ENCODE measurements at regions not wholly inside any gene's neighbourhood (a gene's known extent, or its start where the extent isn't known, plus 50 kb on each side); places are given as distances from the start of the nearest gene placed in this dataset.

DNA sequence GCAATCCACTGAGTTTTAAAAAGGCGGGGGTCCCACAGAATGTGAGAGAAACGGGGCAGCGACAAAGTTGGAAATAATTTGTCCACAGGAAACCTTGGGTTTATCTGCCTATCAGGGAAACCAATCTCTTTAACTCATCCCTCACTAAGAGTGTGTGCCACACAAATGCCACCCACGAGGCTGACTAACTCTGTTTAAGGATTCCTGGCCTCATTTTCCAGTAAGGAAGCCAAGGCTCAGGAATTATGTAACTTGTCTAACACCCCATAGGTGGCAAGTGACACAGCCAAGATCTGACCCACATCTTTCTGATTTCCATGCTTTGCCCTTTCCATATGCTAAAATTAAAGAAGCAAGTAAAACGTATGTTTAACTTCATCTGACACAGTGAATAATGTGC is 263.2 kb downstream of the CNTN3 start:
- DNase-seq (ENCODE audit: low read depth in 2 of 2): no peak

DNA sequence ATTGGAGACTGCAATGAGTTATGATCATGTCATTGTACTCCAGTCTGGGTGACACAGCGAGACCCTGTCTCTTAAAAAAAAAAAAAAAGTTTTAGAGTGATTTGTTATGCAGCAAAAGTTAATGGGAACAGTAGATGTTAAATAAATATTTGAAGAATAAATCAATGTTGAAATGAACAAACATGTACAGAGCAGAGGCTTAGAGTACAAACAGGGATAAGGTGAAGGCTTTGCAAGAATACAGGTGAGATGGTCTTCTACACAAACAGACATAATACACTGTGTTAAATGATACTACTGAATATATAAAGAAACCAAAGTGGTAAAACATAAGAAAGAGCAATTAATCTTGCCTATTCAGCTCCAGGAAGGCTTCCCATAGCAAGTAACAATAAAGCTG is 265.4 kb downstream of the CNTN3 start:
- no peak for DNase-seq (ENCODE audit: low read depth in 2 of 2)

DNA sequence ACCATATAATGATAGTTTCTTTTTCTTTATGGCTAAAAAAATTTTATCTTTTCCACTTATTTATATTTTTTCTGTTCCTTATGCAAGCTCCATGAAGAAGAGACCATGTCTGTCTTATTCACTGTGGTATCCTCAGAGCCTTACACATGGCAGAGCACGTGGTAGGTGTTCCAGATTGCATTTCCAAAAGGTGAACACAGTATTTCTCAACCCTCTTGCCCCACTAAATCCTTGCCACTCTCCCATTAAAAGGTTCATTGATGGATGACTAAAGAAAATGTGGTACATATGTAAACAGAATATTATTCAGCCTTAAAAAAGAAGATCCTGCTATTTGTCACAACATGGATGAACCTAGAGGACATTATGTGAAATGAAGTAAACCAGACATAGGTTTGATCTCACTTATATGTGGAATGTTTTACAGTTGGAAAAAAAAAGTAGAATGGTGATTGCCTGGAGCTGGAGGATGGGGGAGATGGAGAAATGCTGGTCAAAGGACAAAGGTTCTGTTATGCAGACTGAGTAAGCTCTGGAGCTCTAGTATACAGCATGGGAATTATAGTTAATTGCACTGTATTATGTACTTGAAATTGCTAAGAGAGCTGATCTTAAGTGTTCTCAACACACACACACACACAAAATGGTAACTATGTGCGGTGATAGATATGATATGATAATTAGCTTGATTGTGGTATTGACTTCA is 266.7 kb downstream of the CNTN3 start:
- DNase-seq (ENCODE audit: low read depth in 2 of 2): no peak

DNA sequence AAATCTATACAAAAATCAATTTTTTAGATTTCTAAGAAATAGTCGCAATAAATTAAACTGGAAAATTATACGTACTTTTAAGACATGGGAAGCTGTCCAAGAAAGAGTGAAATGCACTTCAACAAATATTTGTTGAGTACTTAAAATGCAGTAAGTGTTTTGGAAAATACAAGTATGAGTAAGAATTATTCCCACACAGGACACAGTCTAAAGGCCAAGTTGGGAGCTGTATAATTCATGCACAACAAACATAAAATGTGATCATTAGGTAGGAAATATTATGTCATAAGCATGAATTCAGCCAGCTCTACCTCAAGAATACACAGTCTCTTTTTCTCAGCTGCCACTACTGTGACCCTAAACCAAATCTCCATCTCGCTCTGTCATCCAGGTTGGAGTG is 267.6 kb downstream of the CNTN3 start:
- DNase-seq (ENCODE audit: low read depth in 2 of 2): no peak

DNA sequence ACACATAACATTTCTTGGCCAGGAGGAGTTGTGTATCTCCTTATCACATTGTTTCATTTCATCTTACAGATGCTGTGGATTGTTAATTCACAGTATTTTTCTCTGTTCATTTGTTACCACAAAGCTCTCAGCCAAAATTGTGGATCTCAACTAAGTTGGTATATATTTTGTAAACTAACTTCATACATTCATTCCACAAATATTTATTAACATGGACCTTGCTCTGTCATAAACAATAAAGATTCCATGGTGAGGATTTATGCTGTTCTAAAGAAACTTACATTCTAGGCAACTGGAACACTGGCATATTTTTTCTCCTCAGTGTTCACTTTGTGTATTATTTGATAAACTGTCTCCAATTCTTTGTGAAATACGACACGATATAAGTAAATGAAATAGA is 268.8 kb downstream of the CNTN3 start:
- no peak for DNase-seq (ENCODE audit: low read depth in 2 of 2)

DNA sequence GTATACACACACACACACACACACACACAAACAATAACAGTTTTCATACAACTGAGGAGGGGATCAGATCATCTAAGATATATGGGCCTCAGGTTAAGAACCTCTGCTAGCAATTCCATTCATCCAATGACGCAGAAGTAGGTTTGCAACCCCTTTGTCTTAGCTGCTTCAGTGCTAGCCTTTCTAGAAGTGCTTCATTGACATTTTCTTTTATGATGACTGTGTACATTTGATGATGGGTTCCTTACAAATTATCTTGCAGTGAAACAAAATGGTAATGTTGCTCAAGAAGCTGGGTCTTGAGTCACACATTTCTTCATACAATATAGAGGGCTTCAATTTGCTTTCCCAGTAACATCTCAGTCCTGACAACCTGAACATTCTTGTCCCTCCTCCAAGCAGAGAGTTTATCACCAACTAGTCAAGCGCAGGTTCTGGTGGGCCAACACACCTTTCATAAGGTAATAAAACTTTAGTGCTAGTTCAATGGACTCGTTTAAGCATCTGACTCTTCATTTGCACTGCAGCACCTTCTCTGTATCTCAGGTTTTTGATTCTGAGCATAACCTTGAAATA is 269.5 kb downstream of the CNTN3 start:
- no peak for DNase-seq (ENCODE audit: low read depth in 2 of 2)

DNA sequence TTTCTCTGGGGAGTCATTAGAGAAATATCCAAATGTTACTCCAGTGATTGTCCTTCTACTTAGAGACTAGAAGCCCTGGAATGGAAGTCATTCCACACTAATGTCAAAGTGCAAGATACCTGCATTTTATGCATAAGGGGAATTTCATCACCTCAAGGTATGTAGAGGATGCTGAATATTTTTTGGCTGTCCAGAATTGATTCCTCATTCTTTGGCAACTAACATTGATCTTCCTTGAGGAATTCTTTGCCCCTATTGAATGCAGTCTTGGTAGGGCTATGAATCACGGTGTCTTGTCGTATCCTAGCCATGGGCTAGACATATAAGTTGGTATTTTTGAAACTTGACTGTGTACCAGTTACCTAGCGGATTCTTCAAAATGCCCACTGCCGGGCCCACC is 271.1 kb downstream of the CNTN3 start:
- DNase-seq (ENCODE audit: low read depth in 2 of 2): no peak

DNA sequence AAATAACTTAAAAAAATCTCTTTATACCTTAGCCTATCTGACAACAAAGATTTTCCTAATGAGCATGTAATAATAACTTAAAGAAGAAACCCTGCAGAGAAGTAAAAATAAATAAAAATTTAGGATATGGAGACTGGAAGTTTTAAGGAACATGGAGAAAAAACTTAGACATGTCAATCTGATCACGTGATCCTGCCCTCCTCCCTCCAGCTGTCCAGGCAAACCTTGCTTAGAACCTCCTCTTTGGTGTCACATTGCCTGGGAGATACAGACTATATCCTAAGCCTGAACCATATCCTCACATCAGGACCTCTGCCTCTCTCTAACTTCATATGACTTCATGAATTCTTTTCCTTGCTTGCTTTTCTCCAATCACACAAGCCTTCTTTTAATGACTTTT is 275.5 kb downstream of the CNTN3 start:
- no peak for DNase-seq (ENCODE audit: low read depth in 2 of 2)

DNA sequence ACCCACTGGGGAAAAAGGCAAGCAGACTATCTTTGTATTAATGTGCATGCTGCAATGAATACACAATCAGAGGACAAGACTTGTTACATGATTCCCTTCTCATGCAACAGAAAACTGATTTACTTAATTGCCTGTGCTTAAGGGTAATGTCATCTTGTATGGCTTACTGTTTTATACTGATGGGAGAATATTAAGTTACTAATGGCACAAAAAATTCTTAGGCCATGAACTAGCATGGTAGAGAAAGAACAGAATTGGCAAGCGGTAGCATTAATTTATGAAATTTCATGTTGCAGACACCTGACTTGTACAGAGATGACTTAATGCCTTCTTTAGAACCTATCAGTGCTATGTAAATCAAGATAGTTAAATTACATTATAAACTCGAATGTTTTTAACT is 282.3 kb downstream of the CNTN3 start:
- no peak for DNase-seq (ENCODE audit: low read depth in 2 of 2)

DNA sequence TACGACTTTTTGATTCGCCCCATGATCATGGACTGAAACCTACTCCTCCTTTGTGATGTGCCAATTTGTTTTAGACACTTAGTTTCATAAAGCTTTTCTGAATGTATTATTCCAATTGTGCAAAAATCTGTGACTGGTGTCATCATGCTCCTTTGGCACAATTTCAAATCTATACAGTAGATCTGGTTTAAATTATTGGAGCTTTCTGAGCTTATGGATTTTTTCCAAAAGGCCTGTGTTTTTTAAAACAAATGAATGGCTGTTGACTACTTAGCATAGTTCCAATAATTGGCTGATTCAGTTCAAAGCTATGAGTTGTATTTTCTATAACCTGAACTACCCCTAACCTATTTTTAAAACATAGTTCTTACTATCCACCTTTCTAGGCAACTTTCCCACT is 282.7 kb downstream of the CNTN3 start:
- DNase-seq (ENCODE audit: low read depth in 2 of 2): no peak

DNA sequence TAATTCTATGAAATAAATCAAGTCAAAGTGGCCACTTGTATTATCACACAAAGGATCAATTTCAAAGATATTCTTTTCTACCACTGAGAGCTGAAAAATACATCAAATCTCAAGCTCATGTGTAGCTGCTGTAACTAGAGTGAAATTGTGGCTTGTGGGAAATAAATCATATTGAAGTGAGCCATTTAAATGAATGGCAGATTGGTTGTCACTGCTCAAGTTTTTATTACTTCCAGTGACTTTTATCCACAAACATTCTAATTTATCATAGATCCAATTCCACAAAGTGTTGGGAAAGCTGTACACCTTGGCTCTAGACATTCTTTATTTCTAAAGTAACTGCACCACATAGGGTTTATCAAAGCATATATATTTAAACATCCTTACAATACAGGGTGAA is 285.4 kb downstream of the CNTN3 start:
- no peak for DNase-seq (ENCODE audit: low read depth in 2 of 2)

DNA sequence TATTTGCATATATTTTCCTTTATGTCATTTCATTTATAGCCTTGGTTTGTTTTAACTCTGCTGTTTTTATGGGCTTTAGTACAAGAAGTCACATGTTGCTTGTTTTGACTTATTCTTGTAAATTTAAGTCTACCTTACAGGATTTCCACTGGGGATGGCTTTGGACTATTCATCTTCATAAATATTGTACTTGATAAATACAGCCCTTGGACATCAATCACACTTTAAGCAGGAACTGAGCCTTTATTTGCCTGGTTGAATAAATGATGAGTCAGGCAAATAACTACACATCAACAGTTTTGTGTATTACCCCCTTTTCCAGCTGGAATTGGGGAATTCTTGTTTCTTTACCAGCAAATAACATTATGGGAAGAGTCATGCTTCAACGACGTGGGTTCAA is 286.0 kb downstream of the CNTN3 start:
- DNase-seq (ENCODE audit: low read depth in 2 of 2): no peak

DNA sequence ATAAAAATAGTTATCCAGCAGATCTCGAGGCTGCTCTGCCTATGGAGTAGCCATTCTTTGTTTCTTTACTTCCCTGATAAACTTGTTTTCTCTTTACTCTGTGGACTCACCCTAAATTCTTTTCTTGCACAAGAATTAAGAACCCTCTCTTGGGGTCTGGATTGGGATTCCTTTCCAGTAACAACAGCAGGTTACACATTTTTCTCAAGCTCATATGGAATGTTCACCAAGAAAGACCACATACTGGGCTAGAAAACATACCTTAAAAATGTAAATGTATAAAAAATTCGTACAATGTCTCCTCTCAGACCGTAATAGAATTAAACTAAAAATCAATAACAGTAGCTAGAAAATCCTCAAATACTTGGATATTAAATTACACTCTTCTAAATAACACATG is 299.2 kb downstream of the CNTN3 start:
- DNase-seq (ENCODE audit: low read depth in 2 of 2): no peak

DNA sequence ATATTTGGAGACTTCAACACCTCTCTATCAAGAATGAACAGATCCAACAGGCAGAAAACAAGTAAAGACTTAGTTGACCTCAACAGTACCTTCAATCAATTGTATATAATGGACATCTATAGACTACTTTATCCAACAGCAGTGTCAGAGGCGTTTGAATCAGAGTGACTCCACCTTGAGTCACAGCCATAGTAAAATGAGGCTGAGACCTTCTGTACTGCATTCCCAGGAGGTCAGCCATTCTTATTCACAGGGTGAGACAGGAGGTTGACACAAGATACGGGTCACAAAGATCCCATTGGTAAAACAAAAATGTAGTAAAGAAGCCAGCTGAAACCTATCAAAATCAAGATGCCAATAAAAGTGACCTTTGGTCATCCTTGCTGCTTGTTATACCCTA is 299.8 kb downstream of the CNTN3 start:
- DNase-seq (ENCODE audit: low read depth in 2 of 2): no peak

DNA sequence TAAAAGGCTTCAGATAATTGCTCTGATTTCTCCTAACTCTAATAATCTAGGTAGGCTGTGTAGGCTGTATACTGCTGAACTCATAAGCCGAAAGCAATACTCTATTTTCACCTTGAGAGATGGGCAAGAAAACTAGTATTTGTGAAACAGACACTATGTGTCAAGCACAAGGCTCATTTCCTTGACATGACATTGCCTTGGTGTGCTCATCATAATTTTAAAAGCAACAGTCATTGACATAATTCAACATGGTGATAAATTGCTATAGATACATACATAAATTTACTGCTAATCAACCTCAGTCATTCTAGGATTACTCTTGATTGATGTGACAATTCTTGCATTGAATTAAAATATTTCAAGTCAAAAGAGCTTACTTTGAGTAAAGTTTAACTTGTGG is 304.7 kb downstream of the CNTN3 start:
- DNase-seq (ENCODE audit: low read depth in 2 of 2): no peak

DNA sequence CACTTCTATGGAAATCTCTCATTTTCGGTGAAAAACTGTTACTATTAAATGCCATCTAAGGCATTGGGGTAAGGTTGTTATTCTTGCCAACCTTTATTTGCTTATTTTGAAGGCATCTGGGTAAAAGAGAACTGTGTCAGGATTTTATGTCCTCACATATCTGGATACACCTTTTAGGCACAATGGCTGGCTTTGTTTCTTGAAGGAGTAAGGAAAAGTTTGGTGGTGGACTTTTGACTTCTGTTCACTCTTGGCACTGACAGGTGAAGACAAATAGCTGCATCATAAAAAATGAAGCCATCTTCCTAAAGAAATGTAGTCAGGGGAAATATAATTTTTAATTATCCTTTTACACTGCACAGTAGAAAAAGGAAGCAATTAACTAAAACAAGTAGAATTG is 310.0 kb downstream of the CNTN3 start:
- DNase-seq (ENCODE audit: low read depth in 2 of 2): no peak

DNA sequence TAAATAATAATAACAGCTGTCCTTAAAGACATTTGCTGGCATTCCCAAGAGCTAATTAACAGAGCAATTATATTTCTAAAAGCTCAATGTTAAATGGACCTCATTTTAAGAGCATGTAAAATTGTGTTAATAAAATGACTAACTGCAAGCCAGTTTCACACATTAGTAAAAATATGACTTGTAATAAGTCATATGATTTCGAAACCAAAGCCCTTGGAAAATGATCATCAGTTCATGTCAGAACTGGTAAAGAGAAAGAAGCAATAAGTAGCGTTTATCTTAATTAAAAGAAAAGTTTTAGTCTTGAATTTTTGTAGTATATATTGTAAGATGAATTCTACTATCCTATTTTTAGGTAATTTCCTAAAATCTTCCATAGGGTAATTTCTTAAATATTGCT is 310.7 kb downstream of the CNTN3 start:
- DNase-seq (ENCODE audit: low read depth in 2 of 2): no peak

DNA sequence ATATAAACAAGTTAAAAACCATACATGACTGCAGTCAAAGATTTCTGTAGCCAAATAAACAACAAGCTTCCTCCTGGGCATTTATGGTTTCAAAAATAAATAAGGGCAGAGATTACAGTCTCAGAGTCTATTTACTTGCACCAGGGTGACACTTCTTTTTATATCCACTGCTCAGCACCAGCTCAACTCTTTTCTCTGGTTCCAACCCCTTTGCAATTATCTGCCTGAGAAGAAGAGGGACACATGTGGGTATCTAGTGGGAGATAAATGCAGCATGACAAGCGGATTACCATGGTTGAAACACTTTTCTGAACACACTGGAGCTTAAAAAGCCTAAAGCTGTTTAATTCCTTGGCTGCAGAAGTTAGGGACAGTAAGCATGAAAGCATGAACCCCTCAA is 311.5 kb downstream of the CNTN3 start:
- DNase-seq (ENCODE audit: low read depth in 2 of 2): no peak

DNA sequence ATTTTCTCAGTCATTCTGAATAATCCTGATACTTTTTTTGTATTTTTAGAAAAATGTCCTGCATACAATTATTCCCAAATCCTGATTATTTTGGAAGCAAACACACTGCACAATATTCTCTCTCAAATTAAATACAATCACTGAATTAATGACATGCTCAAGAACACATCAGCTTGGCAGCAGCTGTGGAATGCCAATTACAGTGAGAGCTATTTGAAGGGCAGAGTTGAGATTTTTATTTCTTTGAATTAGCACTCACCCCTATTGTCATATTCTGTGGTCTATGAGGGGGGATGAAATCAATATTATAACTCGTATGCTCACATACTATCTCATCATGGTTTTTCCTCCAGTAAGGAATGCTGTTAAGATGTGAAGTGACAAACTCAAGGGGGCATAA is 312.2 kb downstream of the CNTN3 start:
- DNase-seq (ENCODE audit: low read depth in 2 of 2): no peak

DNA sequence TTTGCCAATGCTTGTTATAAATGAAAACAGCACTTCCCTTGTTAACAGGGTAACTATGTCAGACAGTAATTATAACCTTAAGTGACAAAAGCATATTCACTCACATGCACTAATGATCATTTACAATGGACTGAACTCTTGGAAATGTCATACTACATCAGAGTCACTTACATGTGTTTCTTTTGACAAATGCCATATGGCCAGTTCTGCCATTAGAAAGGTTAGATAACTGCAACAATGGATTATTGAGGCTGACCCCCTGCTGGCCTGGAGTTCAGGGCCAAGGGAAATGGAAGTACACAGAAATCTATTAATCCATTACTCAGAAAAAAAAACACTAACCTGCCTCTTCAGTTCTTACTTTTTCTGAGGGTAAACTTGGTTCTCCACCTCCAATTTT is 313.4 kb downstream of the CNTN3 start:
- DNase-seq (ENCODE audit: low read depth in 2 of 2): no peak

DNA sequence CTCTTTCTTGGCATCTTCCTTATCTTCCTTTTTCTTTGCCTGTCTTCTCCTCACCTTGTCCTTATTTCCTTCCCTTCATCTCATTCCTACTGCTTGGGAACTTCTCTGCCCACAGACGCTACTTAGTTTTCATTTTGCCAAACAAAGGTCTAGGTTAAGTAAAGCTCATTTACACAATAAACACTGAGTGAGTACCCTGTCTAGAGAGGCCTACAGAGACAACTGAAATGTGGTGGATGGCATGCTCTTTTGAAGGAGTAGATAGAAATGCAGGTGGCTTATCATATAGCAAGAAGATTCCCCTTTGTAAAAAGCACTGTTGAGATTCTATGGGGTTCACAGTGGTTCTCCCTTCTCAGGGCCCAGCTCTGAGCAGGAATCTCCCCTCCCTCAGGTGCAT is 319.0 kb downstream of the CNTN3 start:
- DNase-seq (ENCODE audit: low read depth in 2 of 2): no peak

DNA sequence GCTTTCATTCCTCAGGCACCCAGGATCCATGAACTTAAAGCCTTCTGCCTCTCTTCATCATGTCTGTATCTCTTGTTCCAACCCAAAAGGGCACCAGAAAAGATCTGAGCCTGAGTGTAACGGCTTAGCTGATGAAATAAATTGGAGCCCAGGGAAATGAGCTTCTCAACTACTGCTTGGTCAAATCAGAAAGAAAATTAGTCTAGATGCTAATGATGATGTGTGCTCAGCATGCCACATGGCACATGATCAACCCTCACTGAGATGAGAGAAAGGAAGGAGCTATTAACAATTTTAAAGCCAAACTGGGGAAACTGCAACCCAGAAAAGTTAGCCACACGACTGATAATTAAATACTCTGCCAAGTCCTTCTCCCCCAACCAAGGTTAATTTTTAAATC is 325.7 kb downstream of the CNTN3 start:
- no peak for DNase-seq (ENCODE audit: low read depth in 2 of 2)

DNA sequence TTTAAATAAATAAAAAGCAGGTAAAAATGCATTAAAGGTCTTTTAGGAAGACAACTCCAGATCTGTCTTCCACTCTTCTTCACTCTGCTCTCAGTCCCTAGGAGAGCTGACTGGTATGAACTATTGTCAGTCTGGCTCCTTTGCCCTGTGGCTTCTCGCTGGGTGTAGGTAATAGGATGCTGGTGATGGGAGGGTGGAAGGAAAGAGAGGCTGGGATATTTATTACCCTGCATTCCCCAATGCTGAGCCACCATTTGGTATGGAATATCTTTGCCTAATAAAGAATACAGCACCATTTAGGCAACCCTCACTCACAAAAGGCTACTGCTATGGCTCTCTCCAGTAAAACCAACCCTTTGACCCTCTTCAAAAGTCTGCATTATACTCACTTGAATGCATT is 326.9 kb downstream of the CNTN3 start:
- no peak for DNase-seq (ENCODE audit: low read depth in 2 of 2)

DNA sequence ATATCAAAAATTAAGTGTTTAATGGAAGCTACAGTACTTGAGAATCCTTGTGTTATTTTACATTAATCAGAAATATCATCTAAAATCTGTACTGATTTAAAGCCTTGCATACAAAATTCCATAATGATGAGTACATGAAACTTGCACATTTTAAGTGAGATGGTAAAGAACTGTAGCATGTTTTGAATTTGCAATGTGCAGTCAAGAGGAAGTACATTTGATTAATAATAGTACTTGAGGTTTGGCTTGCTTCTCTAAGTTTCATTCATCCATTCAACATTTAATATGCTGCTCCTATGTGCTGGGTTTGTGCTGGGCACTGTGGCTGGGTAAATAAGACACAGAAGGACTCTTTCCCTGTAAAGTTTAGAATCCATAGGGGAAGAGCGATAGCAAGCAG is 332.3 kb downstream of the CNTN3 start:
- no peak for DNase-seq (ENCODE audit: low read depth in 2 of 2)
